ENCODE measurements at regions not wholly inside any gene's neighbourhood (a gene's known extent, or its start where the extent isn't known, plus 50 kb on each side); places are given as distances from the start of the nearest gene placed in this dataset.
"Not testable (repeated sequence)": the region's sequence is repeated elsewhere in the genome, so short reads cannot be mapped to it uniquely, and the experiment has no call there.

- DNase-seq = no peak
Observed at GRCh38 chr9:78680196-78680595, 383.3 kb downstream of the PSAT1 start.

DNA sequence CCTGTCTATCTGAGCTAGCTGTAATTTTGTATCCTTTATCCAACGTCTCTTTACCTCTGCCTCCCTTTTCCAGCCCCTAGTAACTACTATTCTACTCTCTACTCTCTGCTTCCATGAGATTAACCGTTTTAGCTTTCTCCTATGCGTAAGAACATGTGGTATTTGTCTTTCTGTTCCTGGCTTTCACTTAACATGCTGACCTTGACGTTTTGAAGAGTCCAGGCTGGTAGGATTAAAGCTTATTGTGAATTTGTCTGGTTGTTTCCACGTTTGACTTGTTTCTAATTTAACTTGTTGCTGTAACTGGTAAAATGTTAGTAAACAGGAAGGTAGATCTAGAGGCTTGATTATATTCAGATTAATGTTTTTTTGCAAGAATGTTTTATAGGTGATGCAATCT, 385.3 kb downstream of the PSAT1 start:
- no peak for DNase-seq

DNA sequence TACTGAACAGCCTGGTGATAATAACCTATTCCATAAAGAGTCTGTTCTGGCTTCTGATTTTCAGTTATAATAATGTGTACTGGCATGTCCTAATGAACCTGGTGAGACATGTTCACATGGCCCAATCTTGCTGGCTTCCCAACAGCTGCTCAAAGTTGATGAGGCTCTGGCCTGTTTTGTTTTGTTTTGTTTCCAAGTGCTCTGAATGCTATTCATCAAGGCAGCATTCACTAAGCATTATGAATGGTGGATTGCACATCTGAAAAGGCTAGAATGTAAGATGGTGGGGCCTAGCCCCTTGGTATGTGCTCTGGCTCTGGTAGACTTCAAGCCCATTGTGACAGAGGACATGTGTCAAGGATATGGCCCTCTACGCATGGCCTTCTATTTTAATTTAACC, 388.5 kb downstream of the PSAT1 start:
- DNase-seq = no peak

- no peak for DNase-seq
Observed at GRCh38 chr9:78688796-78689195, 391.9 kb downstream of the PSAT1 start.

- no peak for DNase-seq
Observed at GRCh38 chr9:78691542-78691941, 394.6 kb downstream of the PSAT1 start.

- no peak for DNase-seq
Observed at GRCh38 chr9:78692871-78693270, 395.9 kb downstream of the PSAT1 start.

GRCh38 chr9:78694974-78695373, 398.0 kb downstream of the PSAT1 start:
- no peak for DNase-seq

DNA sequence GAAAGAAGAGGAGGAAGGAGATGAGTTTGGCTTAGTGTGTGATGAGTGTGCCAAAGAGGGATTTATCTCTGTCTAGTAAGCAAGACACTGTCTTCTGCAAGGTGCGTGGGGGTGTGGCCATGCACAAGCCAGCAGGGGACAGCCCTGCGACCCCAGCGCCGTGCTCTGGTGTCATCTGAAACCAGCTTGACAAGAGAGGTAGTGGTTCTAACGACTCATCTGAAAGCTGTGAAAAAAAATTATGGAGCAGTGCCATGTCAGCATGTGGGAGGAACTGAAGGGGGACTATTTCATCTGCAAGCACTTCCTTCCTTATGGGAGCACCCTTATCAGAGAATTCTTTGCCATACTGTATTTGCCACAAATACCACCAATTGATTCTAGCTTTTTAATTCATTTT, 398.6 kb downstream of the PSAT1 start:
- no peak for DNase-seq

GRCh38 chr9:78697618-78698017, 400.7 kb downstream of the PSAT1 start:
- no peak for DNase-seq

DNA sequence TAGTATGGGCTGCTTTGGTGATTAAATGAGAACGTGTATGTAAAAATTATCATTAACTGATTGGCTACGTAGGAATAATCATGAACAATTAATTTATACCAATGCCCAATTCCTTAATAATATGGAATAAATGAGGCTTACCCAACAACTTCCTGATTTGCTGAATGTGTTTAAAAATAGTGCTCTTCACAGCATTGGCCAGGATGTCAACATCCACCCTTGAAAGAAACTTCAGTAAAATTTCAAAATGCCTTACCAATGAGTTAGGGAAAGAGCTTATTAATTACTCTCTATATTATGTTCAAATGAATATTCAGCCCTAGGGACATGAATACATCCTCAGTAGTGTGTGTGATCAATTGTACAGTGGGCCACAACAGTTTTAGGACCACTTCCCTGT, 401.4 kb downstream of the PSAT1 start:
- no peak for DNase-seq

- not testable (repeated sequence) for DNase-seq
Observed at GRCh38 chr9:78699217-78699616, 402.3 kb downstream of the PSAT1 start.

GRCh38 chr9:78704153-78704552, 407.2 kb downstream of the PSAT1 start:
- not testable (repeated sequence) for DNase-seq

- no peak for DNase-seq
Observed at GRCh38 chr9:78707080-78707479, 410.2 kb downstream of the PSAT1 start.

DNA sequence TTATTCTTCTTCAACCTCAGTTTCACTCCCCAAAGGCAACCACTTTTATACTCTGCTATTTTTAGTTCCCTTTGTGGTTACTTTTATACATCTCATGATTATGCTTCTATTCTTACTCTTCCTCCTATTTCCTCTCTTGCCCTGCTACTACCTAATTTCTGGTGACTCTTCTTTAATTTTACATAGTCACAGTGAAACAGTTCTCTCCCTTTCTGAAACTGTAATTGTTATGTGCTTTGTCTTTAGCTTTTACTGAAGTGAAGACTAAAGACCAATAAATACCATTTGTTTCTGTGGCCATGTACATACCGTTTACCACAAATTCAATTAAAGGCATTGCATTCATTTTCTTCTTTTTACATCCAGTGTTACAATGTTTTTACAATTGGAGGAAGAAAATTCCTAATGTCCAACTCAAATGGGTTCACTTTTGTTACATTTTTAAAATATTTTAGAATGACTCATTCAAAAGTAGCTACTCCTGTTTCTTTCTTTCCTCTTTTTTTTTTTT, 410.6 kb downstream of the PSAT1 start:
- no peak for DNase-seq

- DNase-seq = no peak
Observed at GRCh38 chr9:78712903-78713613, 416.1 kb downstream of the PSAT1 start.

DNA sequence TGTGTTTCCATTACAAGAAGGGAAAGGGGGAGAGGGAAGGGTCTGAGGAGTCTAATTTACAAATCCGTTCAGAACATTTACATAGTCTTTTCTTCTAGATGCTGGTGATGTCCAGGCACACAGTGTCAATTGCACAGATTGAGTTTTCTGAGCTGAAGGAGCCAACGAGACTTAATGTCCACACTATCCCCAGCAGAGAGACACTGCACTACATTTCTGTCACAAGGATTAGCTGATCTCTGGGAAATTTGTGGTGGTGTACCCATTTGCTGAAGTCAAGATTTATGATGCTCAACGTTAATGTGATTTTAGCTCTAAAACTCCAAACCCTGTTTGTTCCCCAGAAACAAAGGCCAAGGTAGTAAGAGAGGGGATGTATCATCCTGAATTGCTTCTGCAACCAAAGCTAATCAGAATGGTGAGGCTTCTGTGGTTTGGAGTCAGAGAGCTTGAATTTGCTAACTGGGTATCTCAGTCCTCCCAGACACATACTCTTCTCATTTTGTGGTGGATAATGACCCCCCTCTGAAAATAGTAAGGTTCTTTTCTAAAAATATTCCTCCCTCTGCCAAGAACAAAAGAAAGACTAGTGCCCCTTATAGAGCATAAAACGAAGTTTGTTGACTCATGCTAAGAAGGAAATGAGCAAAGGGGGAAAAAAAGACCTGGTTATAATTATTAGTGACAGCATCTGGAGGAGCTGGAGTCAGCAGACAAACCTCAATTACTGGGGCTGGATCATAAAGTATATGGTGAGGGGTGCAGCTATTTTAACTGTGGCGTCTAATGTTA, 416.9 kb downstream of the PSAT1 start:
- no peak for DNase-seq

DNA sequence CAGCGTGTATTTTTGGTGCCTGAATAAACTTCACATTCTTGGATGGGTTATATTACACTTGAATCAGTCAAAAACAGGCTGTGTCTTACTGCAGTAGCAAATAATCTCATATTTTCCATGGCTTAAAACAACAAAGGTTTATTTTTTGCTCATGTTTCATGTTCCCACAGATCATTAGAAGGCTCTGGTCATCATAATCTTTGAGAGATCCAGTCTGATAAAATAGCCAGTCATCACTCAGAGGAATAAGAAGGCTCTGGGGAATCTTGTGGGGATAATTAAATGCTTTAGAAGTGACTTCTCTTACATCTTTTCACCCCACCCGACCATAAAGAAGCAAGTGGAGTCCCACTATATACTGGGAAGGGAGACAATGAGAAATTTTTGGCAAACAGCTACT, 417.7 kb downstream of the PSAT1 start:
- no peak for DNase-seq

- DNase-seq = not testable (repeated sequence)
Observed at GRCh38 chr9:78719029-78719428, 422.1 kb downstream of the PSAT1 start.

DNA sequence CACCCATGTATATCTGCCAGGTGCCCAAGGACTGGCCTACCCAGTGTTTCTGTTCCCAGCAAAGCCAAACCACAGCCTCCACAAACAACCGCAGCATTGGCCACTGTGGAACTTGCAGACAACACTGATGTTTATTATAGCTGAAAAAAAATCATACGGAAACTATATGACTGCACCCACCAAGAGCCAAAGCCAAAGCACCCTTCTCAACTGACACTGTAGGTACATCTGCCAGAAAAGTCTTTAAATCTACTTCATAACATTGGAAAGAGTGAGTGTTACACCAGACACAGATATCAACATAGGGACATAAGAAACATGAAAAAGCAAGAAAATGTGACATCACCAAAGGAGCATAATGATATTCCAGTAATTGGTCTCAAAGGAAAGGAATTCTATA, 428.0 kb downstream of the PSAT1 start:
- no peak for DNase-seq

- no peak for DNase-seq
Observed at GRCh38 chr9:78725503-78725902, 428.6 kb downstream of the PSAT1 start.

DNA sequence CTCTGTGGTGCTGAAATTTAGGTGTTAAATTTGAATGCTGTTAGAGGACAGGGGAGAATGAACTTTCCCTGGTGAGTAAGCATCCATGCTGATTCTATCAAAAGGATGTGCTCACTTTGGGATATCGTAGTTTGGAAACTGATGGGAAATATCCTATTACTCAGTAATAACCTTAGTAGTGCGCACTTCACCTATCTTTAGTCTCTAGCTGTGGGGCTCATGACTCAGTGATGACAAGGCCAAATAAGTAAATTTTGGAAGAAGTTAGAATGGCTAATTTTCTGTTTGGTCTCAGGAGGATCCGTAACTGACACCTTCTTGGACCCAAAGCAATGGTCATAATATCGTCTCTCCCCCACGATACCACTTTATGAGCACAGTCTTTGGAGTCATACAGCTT, 448.4 kb downstream of the PSAT1 start:
- DNase-seq = no peak

DNA sequence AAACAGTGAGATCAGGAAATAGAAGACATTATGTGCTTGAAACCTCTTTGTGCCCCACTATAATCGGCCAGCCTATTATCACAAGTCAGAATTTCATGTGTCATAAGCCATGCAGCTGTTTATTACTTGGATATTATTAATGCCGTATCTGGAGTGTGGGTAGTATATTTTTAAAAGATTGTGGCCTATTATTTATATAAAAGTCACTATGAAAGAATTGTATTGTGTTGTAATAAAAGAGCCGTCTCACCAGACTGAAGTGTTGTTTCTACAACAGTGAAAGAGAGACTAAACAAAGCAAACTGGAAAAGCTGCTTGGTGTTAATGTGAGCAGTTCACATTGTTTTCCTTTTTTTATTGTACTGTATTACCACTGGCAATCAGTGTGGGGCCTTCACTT, 449.1 kb downstream of the PSAT1 start:
- no peak for DNase-seq

GRCh38 chr9:78753039-78753438, 456.1 kb downstream of the PSAT1 start:
- DNase-seq = no peak

- no peak for DNase-seq
Observed at GRCh38 chr9:78756813-78757510, 460.0 kb downstream of the PSAT1 start.
